GM23338 (cell line): ENCODE measurements at regions not wholly inside any gene's neighbourhood (a gene's known extent, or its start where the extent isn't known, plus 50 kb on each side); places are given as distances from the start of the nearest gene placed in this dataset.

Source experiments
- ATAC-seq: fragments of 200-7000 bp; cut with Tn5 transposase; 3 replicates; pipeline ENCODE4 v1.9.1; 2020
- DNase-seq: peaks from one replicate; pipeline ENCODE4 v3.0.0-alpha.2; 2015; ENCODE audit warnings: low spot score
- H2AFZ ChIP-seq: fragments of 200-600 bp; sonication (generic); 2 replicates; pipeline ENCODE4 v1.8.0; 2016; ENCODE audit warnings: antibody characterized with exemption, mild to moderate bottlenecking, moderate library complexity
- H3F3A ChIP-seq: fragments of 200-600 bp; sonication (generic); replicated peaks from 2 replicates; pipeline ENCODE4 v1.8.0; 2017; ENCODE audit warnings: antibody characterized with exemption, mixed run types, low read depth
- H3K27ac ChIP-seq: fragments of 200-600 bp; sonication (generic); 2 replicates; pipeline ENCODE4 v1.6.1; 2016; ENCODE audit warnings: low read depth
- H3K27me3 ChIP-seq: fragments of 200-600 bp; sonication (generic); 2 replicates; pipeline ENCODE4 v1.8.0; 2016; ENCODE audit warnings: mild to moderate bottlenecking, mixed run types, moderate library complexity; ENCODE audit not compliant: insufficient read depth
- H3K36me3 ChIP-seq: fragments of 200-600 bp; sonication (generic); 2 replicates; pipeline ENCODE4 v1.8.0; 2016; ENCODE audit warnings: mild to moderate bottlenecking; ENCODE audit not compliant: insufficient read depth
- H3K4me1 ChIP-seq: fragments of 200-600 bp; sonication (generic); 2 replicates; pipeline ENCODE4 v1.8.0; 2016; ENCODE audit warnings: mild to moderate bottlenecking, moderate library complexity; ENCODE audit not compliant: insufficient read depth
- H3K4me2 ChIP-seq: fragments of 200-600 bp; sonication (generic); 2 replicates; pipeline ENCODE4 v1.7.1; 2017; ENCODE audit warnings: mixed run types
- H3K4me3 ChIP-seq: fragments of 200-600 bp; sonication (generic); 2 replicates; pipeline ENCODE4 v1.6.1; 2016; ENCODE audit warnings: mixed run types
- H3K79me2 ChIP-seq: fragments of 200-600 bp; sonication (generic); replicated peaks from 2 replicates; pipeline ENCODE4 v1.8.0; 2017; ENCODE audit warnings: mild to moderate bottlenecking; ENCODE audit not compliant: insufficient read depth
- H3K9me2 ChIP-seq: fragments of 200-600 bp; sonication (generic); 2 replicates; pipeline ENCODE4 v1.8.0; 2017; ENCODE audit not compliant: insufficient read depth
- H4K20me1 ChIP-seq: fragments of 200-600 bp; sonication (generic); replicated peaks from 2 replicates; pipeline ENCODE4 v1.8.0; 2017; ENCODE audit warnings: mild to moderate bottlenecking; ENCODE audit not compliant: insufficient read depth
- H3K27ac Mint-ChIP-seq: 2 replicates; pipeline ENCODE4 v1.8.0; 2020; ENCODE audit warnings: inconsistent platforms, mild to moderate bottlenecking, moderate library complexity, mixed read lengths
- H3K27me3 Mint-ChIP-seq: 3 replicates; pipeline ENCODE4 v1.8.0; 2022; ENCODE audit warnings: low read depth, mild to moderate bottlenecking, moderate library complexity, mixed read lengths, inconsistent platforms; ENCODE audit not compliant: insufficient read depth, poor library complexity
- H3K36me3 Mint-ChIP-seq: 3 replicates; pipeline ENCODE4 v1.8.0; 2021; ENCODE audit warnings: low read depth, mild to moderate bottlenecking, inconsistent platforms, moderate library complexity, mixed read lengths
- H3K4me1 Mint-ChIP-seq: 3 replicates; pipeline ENCODE4 v1.8.0; 2020; ENCODE audit warnings: mild to moderate bottlenecking, inconsistent platforms, mixed read lengths
- H3K4me3 Mint-ChIP-seq: 3 replicates; pipeline ENCODE4 v1.8.0; 2021; ENCODE audit warnings: moderate library complexity, mild to moderate bottlenecking, inconsistent platforms, mixed read lengths
- H3K9me3 Mint-ChIP-seq: 3 replicates; pipeline ENCODE4 v1.8.0; 2020; ENCODE audit warnings: moderate library complexity, mild to moderate bottlenecking, inconsistent platforms, mixed read lengths
- CREB1 ChIP-seq: fragments of 250-450 bp; sonication (Bioruptor Pico); IDR thresholded peaks from 2 replicates; pipeline ENCODE4 v1.5.0; 2020; ENCODE audit warnings: low read depth, mild to moderate bottlenecking, moderate library complexity
- EZH2 ChIP-seq: fragments of 200-600 bp; sonication (generic); IDR thresholded peaks from one replicate; pipeline ENCODE4 v1.8.0; 2017; ENCODE audit warnings: antibody characterized with exemption, mild to moderate bottlenecking, low read depth; ENCODE audit not compliant: unreplicated experiment
- EZH2phosphoT487 ChIP-seq: fragments of 200-600 bp; sonication (generic); IDR thresholded peaks from one replicate; pipeline ENCODE4 v1.8.1; 2018; ENCODE audit warnings: antibody characterized with exemption; ENCODE audit not compliant: unreplicated experiment
- JUNB ChIP-seq: IDR thresholded peaks from one replicate; pipeline ENCODE4 v1.6.1; 2016; ENCODE audit warnings: antibody characterized with exemption; ENCODE audit not compliant: unreplicated experiment
- NANOG ChIP-seq: IDR thresholded peaks from 2 replicates; pipeline ENCODE4 v1.6.1; 2016; ENCODE audit warnings: antibody characterized with exemption, borderline replicate concordance
- POLR2AphosphoS5 ChIP-seq: IDR thresholded peaks from 2 replicates; pipeline ENCODE4 v1.6.1; 2016; ENCODE audit warnings: antibody characterized with exemption, low read depth
- STAT1 ChIP-seq: IDR thresholded peaks from one replicate; pipeline ENCODE4 v1.6.1; 2016; ENCODE audit warnings: antibody characterized with exemption; ENCODE audit not compliant: unreplicated experiment
- ZNF114 ChIP-seq: fragments of 250-450 bp; sonication (Bioruptor Pico); IDR thresholded peaks from 2 replicates; pipeline ENCODE4 v1.5.0; 2020; ENCODE audit warnings: mild to moderate bottlenecking, moderate library complexity
- ZNF331 ChIP-seq: fragments of 250-450 bp; sonication (Bioruptor Pico); IDR thresholded peaks from 2 replicates; pipeline ENCODE4 v1.5.0; 2020; ENCODE audit warnings: low read depth, mild to moderate bottlenecking, moderate library complexity
- TF ChIP-seq, protein P1 (sequence below): IDR thresholded peaks from 2 replicates; pipeline ENCODE4 v1.6.1; 2016; ENCODE audit warnings: antibody characterized with exemption
- TF ChIP-seq, protein P2 (sequence below), 2 experiments: fragments of 200-600 bp in 1 of 2; sonication (generic) in 1 of 2; conservative IDR thresholded peaks; 2 replicates each; pipeline versions ENCODE4 v1.5.1 to v1.6.1; 2016 to 2017; ENCODE audit warnings: antibody characterized with exemption in 2 of 2, low read depth in 2 of 2, mild to moderate bottlenecking in 2 of 2, moderate library complexity in 1 of 2
- TF ChIP-seq, protein P3 (sequence below): IDR thresholded peaks from one replicate; pipeline ENCODE4 v1.6.1; 2018; ENCODE audit warnings: antibody characterized with exemption; ENCODE audit not compliant: unreplicated experiment
- TF ChIP-seq, protein P4 (sequence below): fragments of 250-450 bp; sonication (Bioruptor Pico); IDR thresholded peaks from 2 replicates; pipeline ENCODE4 v1.5.0; 2020; ENCODE audit warnings: mild to moderate bottlenecking, moderate library complexity

DNA sequence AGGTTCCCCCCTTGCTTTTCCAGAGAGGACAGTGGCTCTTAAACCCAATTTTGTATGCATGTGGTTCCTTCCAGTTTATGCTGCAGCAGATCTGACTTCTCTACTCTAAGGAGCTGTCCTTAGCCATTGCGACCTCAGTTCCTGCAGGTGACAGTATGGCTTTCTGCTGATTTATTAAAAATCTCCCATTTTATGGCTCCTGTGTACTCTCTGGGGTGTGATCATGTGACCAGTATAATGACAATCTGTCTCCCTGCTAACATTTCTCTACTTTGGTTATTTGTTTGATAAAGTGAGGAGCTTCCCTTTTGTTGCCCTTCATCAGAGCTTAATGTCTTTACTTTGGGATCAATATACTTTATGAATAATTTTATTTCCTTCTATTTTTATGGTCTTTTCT, 148.7 kb upstream of the VRK2 start:
- H3K79me2 ChIP-seq, result no peaks in the 10 kb centered on the region
- Mint-ChIP-seq H3K27me3 (no peaks in the 10 kb centered on the region), H3K27ac (no peak overlapping the region), H3K4me3 (no peak overlapping the region), H3K4me1 (peaks cover 12% of the 10 kb centered on the region), H3K36me3 (no peaks in the 10 kb centered on the region), H3K9me3 (no peaks in the 10 kb centered on the region)
- H2AFZ ChIP-seq, result peak overlapping the region; percentile 79; the same call in 1 of the 2 replicates
- H3K9me2 ChIP-seq, result no peaks in the 10 kb centered on the region
- no peaks in the 10 kb centered on the region for H3F3A ChIP-seq
- ATAC-seq (no peak), DNase-seq (no peak)
- peaks cover 13% of the 10 kb centered on the region for H3K4me1 ChIP-seq
- TF ChIP-seq NANOG (no peak), JUNB (no peak), POLR2AphosphoS5 (no peak), CREB1 (no peak), ZNF331 (CRISPR knock-in tag) (no peak), EZH2phosphoT487 (no peak), EZH2 (no peak), STAT1 (no peak), ZNF114 (CRISPR knock-in tag) (no peak)
- TF ChIP-seq, protein P1, sequence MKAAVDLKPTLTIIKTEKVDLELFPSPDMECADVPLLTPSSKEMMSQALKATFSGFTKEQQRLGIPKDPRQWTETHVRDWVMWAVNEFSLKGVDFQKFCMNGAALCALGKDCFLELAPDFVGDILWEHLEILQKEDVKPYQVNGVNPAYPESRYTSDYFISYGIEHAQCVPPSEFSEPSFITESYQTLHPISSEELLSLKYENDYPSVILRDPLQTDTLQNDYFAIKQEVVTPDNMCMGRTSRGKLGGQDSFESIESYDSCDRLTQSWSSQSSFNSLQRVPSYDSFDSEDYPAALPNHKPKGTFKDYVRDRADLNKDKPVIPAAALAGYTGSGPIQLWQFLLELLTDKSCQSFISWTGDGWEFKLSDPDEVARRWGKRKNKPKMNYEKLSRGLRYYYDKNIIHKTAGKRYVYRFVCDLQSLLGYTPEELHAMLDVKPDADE, result no peak
- TF ChIP-seq, protein P2, sequence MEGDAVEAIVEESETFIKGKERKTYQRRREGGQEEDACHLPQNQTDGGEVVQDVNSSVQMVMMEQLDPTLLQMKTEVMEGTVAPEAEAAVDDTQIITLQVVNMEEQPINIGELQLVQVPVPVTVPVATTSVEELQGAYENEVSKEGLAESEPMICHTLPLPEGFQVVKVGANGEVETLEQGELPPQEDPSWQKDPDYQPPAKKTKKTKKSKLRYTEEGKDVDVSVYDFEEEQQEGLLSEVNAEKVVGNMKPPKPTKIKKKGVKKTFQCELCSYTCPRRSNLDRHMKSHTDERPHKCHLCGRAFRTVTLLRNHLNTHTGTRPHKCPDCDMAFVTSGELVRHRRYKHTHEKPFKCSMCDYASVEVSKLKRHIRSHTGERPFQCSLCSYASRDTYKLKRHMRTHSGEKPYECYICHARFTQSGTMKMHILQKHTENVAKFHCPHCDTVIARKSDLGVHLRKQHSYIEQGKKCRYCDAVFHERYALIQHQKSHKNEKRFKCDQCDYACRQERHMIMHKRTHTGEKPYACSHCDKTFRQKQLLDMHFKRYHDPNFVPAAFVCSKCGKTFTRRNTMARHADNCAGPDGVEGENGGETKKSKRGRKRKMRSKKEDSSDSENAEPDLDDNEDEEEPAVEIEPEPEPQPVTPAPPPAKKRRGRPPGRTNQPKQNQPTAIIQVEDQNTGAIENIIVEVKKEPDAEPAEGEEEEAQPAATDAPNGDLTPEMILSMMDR (conservative IDR thresholded peaks at IDR 0.05; ENCODE audit: low read depth in 2 of 2), result no peak
- TF ChIP-seq, protein P3, sequence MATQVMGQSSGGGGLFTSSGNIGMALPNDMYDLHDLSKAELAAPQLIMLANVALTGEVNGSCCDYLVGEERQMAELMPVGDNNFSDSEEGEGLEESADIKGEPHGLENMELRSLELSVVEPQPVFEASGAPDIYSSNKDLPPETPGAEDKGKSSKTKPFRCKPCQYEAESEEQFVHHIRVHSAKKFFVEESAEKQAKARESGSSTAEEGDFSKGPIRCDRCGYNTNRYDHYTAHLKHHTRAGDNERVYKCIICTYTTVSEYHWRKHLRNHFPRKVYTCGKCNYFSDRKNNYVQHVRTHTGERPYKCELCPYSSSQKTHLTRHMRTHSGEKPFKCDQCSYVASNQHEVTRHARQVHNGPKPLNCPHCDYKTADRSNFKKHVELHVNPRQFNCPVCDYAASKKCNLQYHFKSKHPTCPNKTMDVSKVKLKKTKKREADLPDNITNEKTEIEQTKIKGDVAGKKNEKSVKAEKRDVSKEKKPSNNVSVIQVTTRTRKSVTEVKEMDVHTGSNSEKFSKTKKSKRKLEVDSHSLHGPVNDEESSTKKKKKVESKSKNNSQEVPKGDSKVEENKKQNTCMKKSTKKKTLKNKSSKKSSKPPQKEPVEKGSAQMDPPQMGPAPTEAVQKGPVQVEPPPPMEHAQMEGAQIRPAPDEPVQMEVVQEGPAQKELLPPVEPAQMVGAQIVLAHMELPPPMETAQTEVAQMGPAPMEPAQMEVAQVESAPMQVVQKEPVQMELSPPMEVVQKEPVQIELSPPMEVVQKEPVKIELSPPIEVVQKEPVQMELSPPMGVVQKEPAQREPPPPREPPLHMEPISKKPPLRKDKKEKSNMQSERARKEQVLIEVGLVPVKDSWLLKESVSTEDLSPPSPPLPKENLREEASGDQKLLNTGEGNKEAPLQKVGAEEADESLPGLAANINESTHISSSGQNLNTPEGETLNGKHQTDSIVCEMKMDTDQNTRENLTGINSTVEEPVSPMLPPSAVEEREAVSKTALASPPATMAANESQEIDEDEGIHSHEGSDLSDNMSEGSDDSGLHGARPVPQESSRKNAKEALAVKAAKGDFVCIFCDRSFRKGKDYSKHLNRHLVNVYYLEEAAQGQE, result no peak
- TF ChIP-seq, protein P4, sequence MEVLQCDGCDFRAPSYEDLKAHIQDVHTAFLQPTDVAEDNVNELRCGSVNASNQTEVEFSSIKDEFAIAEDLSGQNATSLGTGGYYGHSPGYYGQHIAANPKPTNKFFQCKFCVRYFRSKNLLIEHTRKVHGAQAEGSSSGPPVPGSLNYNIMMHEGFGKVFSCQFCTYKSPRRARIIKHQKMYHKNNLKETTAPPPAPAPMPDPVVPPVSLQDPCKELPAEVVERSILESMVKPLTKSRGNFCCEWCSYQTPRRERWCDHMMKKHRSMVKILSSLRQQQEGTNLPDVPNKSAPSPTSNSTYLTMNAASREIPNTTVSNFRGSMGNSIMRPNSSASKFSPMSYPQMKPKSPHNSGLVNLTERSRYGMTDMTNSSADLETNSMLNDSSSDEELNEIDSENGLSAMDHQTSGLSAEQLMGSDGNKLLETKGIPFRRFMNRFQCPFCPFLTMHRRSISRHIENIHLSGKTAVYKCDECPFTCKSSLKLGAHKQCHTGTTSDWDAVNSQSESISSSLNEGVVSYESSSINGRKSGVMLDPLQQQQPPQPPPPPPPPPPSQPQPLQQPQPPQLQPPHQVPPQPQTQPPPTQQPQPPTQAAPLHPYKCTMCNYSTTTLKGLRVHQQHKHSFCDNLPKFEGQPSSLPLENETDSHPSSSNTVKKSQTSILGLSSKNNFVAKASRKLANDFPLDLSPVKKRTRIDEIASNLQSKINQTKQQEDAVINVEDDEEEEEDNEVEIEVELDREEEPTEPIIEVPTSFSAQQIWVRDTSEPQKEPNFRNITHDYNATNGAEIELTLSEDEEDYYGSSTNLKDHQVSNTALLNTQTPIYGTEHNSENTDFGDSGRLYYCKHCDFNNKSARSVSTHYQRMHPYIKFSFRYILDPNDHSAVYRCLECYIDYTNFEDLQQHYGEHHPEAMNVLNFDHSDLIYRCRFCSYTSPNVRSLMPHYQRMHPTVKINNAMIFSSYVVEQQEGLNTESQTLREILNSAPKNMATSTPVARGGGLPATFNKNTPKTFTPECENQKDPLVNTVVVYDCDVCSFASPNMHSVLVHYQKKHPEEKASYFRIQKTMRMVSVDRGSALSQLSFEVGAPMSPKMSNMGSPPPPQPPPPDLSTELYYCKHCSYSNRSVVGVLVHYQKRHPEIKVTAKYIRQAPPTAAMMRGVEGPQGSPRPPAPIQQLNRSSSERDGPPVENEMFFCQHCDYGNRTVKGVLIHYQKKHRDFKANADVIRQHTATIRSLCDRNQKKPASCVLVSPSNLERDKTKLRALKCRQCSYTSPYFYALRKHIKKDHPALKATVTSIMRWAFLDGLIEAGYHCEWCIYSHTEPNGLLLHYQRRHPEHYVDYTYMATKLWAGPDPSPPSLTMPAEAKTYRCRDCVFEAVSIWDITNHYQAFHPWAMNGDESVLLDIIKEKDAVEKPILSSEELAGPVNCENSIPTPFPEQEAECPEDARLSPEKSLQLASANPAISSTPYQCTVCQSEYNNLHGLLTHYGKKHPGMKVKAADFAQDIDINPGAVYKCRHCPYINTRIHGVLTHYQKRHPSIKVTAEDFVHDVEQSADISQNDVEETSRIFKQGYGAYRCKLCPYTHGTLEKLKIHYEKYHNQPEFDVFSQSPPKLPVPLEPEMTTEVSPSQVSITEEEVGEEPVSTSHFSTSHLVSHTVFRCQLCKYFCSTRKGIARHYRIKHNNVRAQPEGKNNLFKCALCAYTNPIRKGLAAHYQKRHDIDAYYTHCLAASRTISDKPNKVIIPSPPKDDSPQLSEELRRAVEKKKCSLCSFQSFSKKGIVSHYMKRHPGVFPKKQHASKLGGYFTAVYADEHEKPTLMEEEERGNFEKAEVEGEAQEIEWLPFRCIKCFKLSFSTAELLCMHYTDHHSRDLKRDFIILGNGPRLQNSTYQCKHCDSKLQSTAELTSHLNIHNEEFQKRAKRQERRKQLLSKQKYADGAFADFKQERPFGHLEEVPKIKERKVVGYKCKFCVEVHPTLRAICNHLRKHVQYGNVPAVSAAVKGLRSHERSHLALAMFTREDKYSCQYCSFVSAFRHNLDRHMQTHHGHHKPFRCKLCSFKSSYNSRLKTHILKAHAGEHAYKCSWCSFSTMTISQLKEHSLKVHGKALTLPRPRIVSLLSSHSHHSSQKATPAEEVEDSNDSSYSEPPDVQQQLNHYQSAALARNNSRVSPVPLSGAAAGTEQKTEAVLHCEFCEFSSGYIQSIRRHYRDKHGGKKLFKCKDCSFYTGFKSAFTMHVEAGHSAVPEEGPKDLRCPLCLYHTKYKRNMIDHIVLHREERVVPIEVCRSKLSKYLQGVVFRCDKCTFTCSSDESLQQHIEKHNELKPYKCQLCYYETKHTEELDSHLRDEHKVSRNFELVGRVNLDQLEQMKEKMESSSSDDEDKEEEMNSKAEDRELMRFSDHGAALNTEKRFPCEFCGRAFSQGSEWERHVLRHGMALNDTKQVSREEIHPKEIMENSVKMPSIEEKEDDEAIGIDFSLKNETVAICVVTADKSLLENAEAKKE (CRISPR knock-in tag), result no peak
- no peak overlapping the region for H3K27ac ChIP-seq
- no peak overlapping the region for H3K4me3 ChIP-seq
- no peaks in the 10 kb centered on the region for H4K20me1 ChIP-seq
- no peaks in the 10 kb centered on the region for H3K36me3 ChIP-seq
- no peaks in the 10 kb centered on the region for H3K27me3 ChIP-seq
- H3K4me2 ChIP-seq, result no peak overlapping the region
